GM21529 (cell line): ENCODE measurements at regions not wholly inside any gene's neighbourhood (a gene's known extent, or its start where the extent isn't known, plus 50 kb on each side); places are given as distances from the start of the nearest gene placed in this dataset.

Experiments used
- ATAC-seq: cut with Tn5 transposase; IDR thresholded peaks from one replicate; pipeline ENCODE4 v1.9.1; 2021; ENCODE audit not compliant: unreplicated experiment

DNA sequence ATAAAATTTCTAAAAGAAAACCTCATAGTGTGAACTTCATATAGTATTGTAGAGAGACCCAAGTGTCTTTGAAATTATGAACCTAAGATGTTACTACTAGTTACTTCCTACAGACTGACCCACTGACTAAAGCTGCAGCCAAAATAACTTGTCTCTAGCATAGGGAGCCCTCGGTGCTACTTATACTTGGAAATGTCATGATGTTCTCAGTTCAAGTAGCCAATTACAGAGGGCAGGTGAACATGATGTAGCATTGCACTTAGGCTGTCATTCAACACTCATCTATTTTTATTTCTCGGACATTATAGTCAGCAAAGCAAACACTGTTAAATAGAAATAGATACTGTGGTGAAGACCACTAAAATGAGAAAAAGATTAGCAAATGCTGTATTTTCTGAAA lies 165.6 kb downstream of the AREG start:
- no peak for ATAC-seq

DNA sequence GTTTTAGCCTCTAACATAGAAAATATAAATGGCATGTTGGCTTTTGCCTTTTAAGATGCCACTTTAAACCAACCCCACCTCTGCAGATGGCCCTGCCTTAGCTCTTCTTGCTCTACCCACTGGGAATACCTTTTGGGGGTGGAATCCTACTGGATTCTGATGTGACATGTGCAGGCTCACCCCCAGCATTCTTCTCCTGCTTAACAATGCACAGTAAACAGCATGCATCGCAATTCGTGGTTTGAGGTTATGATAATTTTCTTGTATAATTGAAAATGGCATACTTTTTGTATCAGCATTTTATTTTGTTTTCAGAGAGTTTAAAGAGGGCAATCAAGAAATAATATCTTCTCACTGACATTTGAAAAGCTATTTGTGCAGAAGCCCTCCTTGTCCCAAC lies 167.9 kb downstream of the AREG start:
- ATAC-seq: no peak

DNA sequence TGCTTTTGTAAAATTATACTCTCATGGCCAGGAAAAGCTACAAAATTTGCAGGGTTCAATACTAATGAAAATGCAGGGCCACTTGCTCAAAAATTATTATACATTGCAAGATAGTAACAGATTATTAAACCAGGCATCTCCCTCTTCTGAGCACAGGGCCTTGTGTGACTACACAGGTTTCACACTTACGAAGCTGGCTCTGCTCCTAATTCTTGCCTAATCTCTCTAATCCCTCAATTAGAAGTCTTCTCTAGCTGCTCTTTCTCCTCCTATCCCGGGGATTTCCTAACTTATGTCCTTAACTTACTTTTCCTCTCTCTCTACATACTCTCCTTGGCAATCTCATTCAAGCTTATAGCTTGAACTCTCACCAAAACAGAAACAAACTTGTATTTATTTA lies 168.3 kb downstream of the AREG start:
- ATAC-seq: no peak

DNA sequence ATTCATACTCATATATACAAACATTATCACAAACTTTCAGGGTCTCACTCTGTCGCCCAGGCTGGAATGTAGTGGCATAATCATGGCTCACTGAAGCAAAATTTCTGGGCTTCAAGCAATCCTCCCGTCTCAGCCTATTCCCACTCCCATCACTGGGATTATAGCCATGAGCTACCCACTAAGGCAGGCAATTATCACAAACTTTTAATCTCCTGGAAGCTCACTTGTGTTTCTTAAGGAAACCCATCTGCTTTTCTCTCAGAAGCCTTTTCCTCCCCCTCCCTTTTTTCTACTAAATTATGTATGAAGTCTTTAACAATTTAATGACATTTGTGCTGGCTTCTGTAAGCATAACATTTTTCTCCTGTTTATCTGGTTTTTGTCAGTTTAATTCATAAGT lies 170.5 kb downstream of the AREG start:
- no peak for ATAC-seq

DNA sequence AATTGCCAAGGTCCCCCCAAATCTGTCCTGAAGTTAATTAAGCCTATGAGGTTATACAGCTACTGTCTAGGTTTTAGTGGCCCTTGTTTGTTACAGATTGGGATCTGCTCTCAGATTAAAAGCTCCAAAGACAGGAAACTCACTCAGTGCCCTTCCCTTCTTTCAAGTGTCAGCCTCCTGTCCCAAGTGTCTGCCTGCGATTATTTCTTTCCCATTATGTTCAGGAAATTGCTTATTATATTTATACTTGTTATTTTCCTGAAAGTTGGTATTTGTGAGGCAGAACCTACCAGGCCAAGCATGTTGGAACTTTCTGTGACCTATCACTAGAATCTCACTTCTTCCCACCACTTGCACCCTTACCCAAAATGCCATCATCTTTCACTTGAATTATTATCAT lies 173.2 kb downstream of the AREG start:
- ATAC-seq: no peak

DNA sequence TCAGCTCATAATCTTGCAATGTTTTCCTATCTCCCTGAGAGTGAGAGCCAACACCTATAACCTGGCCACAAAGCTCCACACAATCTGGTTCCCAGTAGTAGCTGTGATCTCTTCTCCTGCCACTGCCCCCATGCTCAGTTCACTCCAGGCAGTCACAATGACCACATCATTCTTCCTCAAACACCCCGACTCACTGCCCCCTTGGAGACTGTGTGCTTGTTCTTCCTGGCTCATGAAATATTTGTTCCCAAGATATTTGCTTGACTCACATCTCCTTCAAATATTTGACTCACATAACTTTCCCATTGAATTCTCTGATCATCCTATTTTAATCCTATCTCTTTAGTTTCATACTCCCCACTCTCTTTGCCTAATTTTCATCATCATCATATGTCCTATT lies 173.7 kb downstream of the AREG start:
- no peak for ATAC-seq

DNA sequence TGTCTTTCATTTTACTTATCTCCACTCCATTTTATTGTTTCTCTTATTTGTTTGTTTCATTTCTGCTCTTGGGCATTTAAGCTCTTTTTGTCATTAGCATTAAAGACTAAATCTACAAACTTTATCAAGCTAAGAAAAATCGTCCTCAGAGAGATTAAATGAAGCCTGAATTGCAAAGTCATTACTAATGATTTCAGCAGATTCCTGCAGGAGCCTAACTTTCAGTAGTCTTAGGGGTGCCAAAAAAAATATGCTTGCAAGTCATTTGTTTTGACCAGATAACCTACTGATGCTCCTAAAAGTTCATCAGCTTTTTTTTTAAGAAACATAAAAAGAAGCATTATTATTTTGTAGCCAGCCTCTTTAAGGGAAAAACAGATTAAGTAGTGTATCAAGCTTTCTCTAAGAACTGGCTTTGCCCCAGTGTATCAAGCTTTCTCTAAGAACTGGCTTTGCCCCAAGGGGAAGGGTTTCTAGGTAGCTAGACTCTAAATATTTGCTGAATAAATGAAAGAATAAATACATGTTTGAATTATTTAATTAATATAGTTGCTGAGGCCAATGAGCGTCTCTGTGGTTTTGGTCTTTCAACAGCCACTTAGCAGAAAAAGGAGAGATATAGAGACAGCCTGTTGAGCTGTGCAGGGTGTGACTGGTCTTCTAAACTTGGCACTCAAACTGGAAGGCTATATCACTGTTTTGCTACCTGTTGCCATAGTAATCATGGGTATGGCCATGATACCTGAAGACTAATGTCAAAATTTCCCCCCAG lies 174.2 kb downstream of the BTC start:
- no peak for ATAC-seq

DNA sequence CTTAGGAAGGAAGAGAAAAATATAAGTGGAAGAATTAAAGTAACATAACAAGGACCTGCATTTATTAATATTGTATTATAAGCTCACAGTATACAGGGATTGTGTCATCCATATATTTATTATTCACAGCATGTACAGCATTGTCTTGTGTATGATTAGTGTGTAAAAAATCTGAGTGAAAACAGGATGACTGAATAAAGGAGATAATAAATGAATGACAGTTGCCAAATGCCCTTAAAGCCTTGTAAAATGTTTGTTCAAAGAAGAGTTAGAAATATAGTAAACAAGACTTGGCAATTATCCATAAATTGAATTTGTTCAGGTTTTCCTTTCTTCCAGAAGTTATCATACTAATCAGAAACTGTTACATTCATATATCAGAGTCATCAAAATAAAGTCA lies 172.7 kb downstream of the BTC start:
- ATAC-seq: no peak

DNA sequence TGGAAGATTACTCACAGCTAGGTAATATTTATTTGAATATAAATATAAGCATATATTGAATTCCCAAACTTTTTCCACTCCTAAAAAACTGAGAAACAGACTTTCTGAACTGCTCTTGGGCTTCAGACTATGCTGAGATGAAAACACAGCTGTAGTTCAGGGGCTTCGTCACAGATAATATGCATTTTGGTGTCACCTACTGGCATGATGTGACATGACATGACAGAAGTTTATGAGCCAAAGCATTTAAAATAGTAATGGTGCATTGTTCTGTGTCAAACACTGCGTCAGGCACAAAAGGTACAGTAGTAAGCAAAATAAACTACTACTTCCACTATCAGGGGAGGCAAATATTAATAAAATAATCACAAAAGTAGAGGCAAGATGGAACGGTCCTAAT lies 171.3 kb downstream of the BTC start:
- peak; percentile 80 for ATAC-seq

DNA sequence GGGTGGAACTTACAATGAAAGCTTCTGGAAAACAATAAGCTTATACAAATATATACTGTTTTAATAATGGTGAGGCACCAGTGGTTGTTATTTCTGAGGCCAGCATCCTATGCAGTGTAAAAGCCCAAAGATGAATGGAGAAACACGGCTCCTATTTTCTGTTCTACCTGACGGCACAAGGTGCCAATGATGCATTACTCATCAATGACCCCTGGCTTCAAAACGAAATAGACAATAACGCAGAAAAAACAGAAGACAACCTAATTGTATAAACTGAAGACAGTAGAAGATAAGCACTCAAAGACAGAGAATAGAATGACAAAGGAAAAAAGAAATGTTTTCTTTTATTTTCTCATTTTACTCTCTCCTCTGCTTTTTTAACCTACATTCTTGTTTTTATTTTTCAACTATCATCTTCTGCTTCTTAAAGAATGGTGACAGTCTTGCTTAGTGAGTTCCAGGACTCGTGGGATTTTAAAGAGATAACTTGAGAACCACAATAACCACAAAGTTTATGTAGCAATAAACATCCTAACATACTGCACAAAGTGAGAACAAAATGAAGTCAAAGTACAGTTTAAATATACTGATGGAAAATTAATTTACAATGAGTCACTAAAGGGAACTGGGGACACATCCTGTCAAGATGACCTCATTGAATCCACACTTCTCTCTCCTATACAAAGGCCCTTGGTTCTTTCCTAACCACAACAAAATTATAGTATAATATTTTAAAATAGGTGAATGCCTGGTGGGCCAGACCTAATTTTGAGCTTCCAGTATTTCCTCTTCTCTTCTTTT lies 169.8 kb downstream of the BTC start:
- no peak for ATAC-seq

DNA sequence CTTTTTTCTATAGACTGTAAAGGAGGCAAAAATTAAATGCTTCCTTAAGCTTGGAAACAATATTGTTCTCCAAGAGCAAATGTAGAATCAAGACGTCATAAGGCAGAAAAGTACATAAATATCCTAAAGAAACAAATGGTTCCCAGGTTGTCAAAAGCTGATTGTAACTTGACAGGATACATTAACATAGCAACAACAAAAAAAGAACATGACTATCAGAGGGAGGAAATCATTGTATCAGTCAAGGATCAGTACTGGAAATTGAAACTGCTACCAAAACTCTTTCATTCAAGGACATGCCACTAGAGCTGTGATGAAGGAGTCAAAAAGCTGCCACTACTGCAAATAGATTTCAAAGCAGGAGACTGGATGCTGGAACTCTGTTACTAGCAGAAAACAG lies 168.3 kb downstream of the BTC start:
- no peak for ATAC-seq

DNA sequence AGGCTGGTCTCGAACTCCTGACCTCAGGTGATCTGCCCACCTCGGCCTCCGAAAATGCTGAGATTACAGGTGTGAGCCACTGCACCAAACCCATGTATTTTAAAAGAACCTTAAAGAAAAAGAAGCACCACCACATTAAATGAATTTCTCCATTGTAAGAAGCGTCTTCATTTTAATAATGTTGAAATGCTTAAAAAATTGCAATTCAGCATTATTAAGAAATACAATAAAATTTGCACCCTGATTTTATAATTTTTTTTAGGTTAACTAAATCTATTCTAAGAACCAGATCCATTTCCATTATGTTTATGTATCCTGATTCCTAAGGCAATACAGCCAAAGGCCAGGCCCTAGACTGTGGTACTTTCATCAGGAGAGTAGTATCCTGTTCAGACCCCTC lies 167.2 kb downstream of the BTC start:
- no peak for ATAC-seq

DNA sequence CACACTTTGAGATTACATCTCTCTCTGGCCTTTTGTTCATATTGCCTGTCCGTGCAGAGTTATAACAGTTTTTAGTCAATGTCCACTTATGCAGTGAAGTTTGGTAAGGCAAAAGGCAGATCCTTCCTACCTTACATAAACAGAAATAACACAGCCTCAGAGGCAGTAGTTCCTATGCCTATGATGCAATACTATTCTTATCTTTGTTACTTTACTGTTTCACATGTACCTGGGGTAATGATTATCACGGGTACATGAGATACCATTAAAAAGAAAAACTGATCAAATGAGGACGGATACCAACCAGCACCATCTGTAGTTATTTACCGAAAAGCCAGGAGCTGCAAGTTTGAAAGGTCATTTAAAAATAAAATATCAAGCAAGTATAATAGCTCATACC lies 166.8 kb downstream of the BTC start:
- ATAC-seq: no peak

DNA sequence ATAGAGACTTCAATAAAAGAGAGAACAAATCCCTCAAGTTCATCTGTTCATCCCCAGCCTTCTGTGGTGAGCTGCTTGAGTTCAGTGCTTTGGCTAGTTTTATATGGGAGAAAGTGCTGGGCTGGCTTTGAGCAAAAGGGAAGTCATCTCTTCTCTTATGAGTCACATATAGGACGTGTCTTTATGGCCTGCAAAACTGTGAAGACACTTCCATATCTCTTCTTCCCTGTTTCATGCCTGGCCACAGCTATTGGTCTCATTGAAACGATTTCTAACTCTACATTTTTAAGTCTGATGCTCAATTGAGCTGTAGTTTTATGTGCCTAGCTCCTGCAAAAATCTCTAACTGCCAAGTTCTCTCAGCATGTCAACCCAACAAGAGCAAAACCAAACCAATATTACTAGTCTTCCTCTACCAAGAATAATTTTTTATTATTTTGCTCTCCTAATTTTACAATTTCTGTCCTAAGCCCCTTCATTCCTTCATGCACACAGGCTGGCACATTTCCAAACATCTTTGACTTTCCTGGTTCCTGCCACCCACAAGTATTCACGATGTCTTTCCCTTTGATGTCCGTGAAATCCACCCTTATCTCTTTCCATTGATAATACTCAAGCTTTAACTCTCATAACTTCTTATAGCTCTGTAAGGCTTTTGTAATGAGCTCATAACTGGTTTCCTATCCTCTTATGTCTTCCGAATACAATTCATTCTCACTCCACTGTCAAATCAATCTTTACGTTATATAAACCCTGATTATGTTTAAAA lies 165.3 kb downstream of the BTC start:
- ATAC-seq: peak; percentile 50

DNA sequence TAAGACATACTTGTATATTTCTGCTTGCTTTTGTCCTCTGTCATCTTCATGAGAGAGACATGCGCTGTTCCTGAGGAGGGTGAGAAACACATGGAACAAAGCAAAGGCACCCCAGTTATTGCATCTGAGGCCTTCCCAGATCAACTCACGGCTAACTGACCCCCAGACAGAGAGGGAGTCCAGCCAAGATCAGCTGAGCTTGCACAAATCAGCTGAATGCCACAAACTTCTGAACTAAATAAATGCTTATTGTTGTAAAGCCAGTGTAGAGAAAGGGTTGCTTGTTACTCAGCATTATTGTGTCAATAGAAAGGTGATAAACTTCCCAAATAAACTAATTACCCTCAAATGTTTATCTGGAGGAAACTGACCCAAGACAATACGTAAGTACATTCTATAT lies 163.8 kb downstream of the BTC start:
- ATAC-seq: no peak

DNA sequence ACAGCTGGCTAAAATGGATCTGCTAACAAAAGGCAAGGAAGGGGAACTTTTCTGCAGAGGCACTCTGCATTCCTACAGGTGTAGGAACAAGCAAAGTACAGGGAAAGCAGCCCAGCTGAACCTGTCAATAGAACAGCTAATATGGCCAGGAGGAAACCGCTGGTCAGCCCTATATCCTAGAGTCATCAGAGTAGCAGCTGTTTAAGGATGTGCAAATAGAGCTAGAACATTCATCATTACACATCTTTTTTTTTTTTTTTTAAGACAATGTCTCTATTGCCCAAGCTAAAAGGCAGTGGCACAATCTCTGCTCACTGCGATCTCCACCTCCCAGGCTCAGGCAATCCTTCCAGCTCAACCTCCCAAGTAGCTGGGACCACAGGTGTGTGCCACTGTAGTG lies 163.0 kb downstream of the BTC start:
- no peak for ATAC-seq

DNA sequence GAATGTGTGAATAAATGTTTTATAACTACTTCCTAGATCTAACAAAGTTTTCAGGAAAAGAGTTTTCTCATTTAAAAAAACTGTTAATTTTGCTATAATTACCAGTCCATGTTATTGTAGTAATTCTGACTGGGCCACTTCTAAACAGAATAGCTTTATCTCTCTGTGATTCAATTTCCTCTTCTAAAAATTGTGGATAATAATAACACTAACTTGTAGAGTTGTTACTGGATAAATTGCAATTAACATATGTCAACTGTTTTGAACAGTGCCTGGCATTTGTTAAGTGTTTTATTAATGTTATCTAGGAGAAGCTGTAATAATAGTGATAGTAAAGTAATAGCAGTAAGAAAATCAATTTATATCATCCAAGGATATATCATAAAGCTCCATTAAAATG lies 162.3 kb downstream of the BTC start:
- ATAC-seq: no peak

DNA sequence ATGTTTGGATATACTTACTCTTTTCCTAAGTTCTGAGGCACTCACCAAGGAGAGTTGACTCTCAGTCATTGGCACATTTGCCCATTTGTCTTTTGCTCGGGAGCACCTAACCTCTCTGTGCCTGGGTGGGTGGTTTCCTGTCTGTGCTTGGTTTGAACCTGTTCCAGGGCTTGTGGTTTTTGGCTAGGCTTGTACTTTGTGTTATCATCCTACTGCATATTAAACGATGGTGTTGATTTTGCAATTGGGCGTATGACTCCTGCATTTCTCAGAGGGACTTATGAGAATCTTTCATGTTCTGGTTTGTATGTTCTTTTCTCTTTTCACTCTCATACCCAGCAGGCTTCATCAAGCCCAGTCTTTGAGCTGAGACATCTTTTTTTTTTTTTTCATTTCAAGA lies 161.7 kb downstream of the BTC start:
- no peak for ATAC-seq

DNA sequence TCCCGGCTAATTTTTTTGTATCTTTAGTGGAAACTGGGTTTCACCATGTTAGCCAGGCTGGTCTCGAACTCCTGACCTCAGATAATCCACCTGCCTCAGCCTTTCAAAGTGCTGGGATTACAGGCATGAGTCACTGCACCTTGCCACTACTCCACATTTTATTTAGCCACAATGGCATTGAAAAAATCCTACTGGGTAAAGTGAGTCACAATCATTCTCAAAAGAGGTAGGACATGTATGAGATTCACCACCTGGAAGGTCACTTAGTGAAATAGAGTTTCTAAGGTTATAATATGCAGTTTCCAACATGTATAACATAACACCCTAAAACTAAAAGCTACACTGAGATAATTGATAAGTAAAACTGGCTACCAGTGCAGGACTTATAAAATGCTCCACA lies 159.2 kb downstream of the BTC start:
- no peak for ATAC-seq

DNA sequence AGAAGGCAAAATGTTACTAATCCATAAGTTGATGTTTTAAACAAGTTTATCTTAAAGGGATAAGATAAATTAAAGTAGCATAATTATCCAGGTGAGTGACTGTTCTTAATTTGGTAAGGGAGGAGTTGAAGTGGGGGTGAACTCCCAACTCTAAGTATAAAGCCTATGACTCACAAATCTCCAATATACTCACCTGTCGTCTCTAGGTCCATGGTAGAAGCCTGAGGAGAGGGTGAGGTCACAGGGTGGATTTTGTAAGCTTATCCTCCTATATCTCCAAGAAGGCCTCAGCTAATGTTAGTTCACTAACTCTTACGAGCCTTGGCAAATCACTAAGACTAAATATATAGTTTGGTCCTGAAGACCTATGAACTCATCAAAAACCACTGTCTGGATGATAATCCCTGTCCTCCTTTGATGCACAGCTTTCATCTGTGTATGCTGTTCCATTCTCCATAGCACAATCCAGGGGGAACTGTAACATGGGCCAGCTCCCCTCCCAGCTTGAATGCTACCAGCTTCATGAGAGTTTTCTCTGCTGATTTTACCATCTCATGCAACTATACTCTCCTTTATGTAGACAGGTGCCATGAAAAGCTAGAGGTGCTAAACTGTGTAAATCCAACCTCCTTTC lies 158.7 kb downstream of the BTC start:
- no peak for ATAC-seq

DNA sequence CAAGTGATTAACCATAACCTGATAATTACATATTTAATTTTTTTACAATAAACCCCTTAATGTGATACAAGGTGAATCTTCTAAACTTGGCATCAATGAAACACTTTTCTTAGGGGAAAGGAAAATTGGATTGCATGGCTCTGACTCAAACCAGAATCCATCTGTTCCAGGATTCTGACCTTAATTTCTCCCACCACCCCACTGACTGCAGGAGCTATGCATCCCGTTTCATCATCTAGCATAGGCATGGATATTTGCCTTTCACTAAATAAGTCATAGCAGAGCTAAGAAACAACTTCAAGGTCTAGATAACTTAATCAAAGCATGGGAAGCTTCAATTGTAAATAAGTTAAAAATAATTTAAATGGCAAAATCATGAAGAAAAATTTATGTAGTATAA lies 156.3 kb downstream of the BTC start:
- no peak for ATAC-seq
